NCI-H2081 treated with DMSO at 0.1 percent for 48 hours (cell line): ENCODE measurements at regions not wholly inside any gene's neighbourhood (a gene's known extent, or its start where the extent isn't known, plus 50 kb on each side); places are given as distances from the start of the nearest gene placed in this dataset.
A peak's percentile ranks its signal among the peaks of the same experiment; 100 is the strongest.
"Not testable (repeated sequence)": the region's sequence is repeated elsewhere in the genome, so short reads cannot be mapped to it uniquely, and the experiment has no call there.

Source experiments
- DNase-seq: peaks from one replicate; lab custom pipeline; 2025; lab: John Stamatoyannopoulos, UW

- DNase-seq, result no peak
Measured at GRCh38 chr3:68676136-68676535, 256.2 kb downstream of the TAFA4 start.

DNA sequence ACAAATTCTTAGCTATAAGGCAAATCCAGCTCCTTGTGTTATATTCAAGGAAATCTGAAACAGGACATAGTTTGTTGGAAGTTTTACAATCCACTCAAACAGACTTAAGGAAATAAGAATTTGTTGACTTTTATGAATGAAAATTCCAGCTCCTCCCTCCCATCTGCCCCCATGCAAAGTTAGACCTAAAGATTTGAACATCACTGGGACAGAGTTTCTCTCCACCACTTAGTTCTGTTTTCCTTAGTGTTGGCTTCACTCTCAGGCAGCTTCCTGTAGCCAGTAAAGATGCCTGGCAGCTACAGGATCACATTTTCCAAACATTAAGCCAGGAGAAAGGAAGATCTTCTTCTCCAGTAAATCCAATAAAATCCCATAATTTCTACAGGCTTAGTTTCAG lies 265.0 kb downstream of the TAFA4 start:
- DNase-seq, result no peak

DNA sequence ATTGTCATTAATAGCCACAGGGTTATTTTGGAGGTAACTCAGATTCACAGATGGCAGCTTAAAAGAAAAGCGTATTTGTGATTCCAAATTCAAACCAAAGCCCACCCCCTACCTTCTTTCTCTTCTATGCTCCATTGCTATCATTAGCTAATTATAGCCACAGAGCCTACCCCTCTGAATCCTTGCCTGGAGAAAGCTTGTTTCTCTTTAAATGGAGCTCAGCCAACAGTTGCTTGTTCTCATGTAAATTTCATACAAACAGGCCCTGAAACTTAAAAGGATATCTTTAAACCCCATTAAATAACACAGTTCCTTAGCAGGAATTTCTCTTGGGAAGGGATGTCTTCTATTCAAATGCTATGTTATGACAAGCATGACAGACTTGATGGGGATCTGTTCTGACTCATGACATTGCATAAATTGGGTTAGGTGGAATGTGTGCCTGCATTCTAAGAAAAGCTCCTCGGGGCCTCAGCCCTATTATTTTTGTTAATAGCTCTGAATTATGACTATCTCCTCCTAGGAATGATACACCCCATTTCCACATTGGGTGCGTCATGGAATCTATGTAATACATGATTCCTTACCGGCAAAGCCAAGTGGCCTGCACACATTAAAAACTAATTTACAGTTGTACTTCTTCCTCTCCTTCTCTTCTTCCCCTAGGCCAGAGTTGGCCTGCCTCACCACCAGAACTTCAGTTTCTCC lies 265.8 kb downstream of the TAFA4 start:
- DNase-seq, result no peak

DNA sequence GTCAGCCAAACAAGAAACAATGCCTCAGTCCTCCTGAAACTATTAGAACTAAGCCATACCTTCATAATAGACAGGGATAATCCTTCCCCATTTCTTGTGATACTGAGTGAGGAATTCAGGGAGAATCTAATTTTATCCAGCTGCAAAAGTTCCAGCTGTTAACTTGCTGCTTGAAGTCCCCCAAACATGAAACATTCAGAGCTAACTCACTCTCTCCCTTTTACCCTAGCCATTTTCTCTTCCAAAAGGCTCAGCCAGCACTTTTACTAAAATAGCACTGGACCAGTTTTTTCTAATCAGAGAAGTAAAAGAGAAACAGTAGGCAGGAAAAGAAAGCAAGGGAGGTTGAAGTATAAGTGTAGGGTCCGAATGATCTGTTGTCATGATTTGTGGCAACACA lies 268.1 kb downstream of the TAFA4 start:
- no peak for DNase-seq

DNA sequence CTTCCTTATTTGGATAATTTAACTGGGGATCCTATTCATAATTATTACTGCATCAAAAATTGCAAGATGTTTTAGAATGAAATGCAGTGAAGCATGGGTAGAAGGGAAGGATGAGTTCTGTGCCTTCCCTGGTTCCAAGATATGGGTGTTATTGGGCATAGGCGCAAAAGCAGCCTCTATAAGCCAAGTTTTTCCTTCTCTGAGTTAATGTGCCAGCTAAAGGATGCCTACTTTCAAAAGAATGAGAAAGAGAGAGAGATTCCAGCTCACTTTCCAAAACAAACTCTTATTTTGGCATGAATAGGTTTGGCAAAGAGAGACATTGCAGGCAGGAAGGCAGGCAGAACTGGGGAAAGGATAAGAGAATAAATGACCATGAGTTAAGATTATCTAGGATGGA lies 270.2 kb downstream of the TAFA4 start:
- no peak for DNase-seq

- not testable (repeated sequence) for DNase-seq
Measured at GRCh38 chr3:68650657-68651056, 281.7 kb downstream of the TAFA4 start.

DNA sequence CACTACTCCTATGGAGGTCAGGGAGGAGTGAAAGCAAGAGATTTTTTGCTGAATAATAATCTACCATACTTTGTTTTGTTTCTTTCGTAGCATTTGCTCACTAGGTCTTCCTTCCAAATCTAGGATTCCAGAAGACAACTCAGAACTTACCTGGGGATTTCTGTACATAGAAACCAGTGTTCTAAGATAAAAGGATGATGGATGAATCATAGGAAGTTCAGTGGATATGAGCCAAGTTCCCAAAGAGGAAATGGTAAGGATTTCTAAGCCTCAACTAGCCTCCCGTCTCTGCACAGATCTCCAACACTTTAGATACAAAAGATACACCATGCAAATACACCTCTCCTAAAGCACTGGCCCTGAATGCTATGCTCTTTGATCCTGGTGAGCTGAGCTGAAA lies 283.9 kb downstream of the TAFA4 start:
- no peak for DNase-seq

- no peak for DNase-seq
Measured at GRCh38 chr3:68631850-68632545, 300.3 kb downstream of the TAFA4 start.

- no peak for DNase-seq
Measured at GRCh38 chr3:68620211-68620610, 312.1 kb downstream of the TAFA4 start.

DNA sequence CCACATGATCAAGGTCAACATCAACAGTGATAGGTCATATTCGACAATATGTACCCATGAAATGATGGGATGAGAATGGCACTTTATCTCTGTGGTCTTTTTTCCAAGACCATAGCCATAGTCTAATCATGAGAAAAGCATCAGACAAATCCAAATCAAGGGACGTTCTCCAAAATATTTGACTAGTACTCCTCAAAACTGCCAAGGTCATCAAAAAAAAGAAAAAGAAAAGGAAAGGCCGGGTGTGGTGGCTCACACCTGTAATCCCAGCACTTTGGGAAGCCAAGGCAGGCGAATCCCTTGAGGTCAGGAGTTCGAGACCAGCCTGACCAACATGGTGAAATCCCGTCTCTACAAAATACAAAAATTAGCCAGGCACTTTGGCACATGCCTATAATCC lies 318.3 kb downstream of the TAFA4 start:
- DNase-seq, result no peak

DNA sequence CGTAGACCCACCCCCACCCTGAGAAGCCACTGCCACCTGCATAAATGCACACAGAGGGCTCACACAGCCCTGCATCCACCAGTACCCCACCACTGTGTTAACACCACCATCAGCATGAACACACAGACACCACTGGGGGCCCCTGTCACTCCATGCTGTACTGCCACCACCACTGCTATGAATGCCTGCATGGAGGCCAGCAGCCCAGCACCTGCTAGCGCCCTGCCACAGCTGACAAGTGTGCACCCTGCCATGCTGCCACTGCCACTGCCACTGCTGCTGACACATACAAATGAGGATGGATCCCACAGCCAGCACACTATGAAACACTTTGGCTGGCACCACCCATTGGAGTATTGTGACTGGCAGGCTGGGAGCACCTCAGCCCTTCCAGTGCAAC lies 361.0 kb downstream of the TAFA4 start:
- no peak for DNase-seq

GRCh38 chr3:68560728-68561127 lies 371.6 kb downstream of the TAFA4 start:
- DNase-seq, result no peak

DNA sequence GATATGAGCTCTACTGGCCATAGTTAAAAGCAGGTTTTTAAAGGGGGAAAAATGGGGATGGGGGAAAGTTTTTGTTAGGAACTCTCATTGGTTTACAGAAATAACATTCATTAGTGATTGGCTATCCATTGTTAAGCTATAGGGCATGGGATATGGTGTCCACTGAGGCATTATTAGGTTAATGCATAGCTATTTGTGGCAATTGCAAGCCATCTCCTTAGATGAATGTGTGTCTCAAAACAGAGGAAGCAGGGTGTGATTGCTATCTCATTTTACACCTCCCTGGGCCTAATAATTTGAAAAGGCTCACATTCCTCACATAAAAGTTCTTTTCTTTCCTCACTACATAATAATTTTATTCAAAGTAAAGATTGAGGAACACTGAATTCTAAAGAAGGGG lies 396.6 kb downstream of the TAFA4 start:
- DNase-seq, result no peak

DNA sequence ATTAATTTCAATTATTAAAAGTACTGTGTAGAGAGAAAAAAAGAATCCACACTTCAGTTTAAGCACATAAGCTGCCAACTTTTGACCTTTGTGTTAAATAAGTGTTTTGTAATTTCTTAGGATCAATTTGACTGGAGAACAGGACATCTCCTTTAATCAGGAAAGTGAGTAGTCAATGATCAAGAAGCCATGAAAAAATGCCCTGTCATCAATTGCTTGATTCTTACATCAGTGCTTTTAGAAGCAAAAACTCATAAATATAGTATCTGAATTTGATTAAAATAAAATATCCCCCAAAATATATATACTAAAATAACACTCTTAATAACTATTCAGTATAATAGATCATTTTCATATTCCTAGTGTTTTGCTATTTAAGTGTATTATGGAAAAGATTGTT lies 409.0 kb downstream of the TAFA4 start:
- DNase-seq, result no peak

DNA sequence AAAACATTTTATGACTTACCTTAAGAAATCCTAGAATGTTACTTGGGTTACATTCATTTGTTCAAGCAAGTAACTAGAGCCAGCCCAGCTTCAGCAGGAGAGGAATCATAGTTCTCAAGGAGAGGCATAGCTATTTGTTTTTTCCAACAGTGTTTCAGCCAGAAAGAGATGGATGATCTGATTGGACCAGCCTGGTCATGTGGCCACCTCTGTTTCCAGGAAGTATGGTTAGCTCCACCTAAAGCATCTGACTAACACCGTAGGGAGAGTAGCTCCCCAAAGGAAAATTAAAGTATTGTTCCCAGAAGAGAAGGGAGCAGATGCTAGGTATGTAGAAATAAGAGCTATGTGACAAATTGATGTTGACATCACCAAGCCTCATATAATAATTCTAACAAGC lies 417.1 kb downstream of the TAFA4 start:
- DNase-seq, result no peak

- DNase-seq, result no peak
Measured at GRCh38 chr3:68504201-68504600, 428.1 kb downstream of the TAFA4 start.

DNA sequence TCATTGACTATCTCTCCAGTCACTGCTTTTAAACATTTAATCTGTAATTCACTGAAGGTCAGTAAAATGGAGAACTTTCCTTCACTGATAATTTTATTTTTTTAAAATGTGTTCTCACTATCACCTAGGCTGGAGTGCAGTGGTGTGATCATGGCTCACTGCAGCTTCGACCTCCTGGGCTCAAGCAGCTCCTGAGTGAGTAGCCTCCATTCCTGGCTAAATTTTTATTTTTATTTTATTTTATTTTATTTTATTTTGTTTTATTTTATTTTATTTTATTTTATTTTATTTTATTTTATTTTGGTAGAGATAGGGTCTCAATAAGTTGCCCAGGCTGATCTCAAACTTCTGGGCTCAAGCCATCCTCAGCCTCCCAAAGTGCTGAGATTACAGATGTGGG lies 446.5 kb downstream of the TAFA4 start:
- DNase-seq, result not testable (repeated sequence)

- peak; percentile 22 for DNase-seq
Measured at GRCh38 chr3:68485051-68485450, 447.3 kb downstream of the TAFA4 start.

- no peak for DNase-seq
Measured at GRCh38 chr3:68483601-68484000, 448.7 kb downstream of the TAFA4 start.

GRCh38 chr3:68483041-68483440 lies 449.3 kb downstream of the TAFA4 start:
- DNase-seq, result no peak

GRCh38 chr3:68482565-68482964 lies 449.8 kb downstream of the TAFA4 start:
- no peak for DNase-seq

DNA sequence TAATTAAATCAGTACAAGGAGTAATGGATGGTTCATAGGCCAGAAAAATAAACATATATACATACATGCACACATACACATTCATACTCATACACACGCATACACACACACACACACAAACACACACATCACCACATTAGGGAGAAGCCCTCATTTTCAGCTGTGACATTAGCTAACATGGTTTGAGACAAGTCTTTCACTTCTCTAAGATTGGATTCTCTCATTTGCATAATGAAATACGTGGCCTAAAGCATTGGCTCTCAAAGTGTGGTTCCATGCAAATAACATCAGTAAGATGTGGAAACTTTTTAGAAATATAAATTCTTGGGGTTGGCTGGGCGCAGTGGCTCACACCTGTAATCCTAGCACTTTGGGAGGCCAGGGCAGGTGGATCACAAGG lies 452.6 kb downstream of the TAFA4 start:
- no peak for DNase-seq

GRCh38 chr3:68468695-68469375 lies 463.5 kb downstream of the TAFA4 start:
- no peak for DNase-seq
